Endothelial cell (in vitro differentiated cells): ENCODE measurements at regions not wholly inside any gene's neighbourhood (a gene's known extent, or its start where the extent isn't known, plus 50 kb on each side); places are given as distances from the start of the nearest gene placed in this dataset.

ENCODE experiments used
- DNase-seq: peaks from one replicate; pipeline ENCODE4 v3.0.0; 2021; ENCODE audit warnings: low spot score
- H3K27ac Mint-ChIP-seq: one replicate; pipeline ENCODE4 v1.8.0; 2021; ENCODE audit warnings: mixed read lengths, inconsistent platforms; ENCODE audit not compliant: unreplicated experiment
- H3K27me3 Mint-ChIP-seq: one replicate; pipeline ENCODE4 v1.8.0; 2021; ENCODE audit warnings: mild to moderate bottlenecking, moderate library complexity, mixed read lengths, inconsistent platforms; ENCODE audit not compliant: unreplicated experiment
- H3K36me3 Mint-ChIP-seq: one replicate; pipeline ENCODE4 v1.8.0; 2021; ENCODE audit warnings: mild to moderate bottlenecking, low read depth, mixed read lengths, inconsistent platforms; ENCODE audit not compliant: unreplicated experiment
- H3K4me1 Mint-ChIP-seq: one replicate; pipeline ENCODE4 v1.8.0; 2021; ENCODE audit warnings: mild to moderate bottlenecking, mixed read lengths, inconsistent platforms; ENCODE audit not compliant: unreplicated experiment
- H3K4me3 Mint-ChIP-seq: one replicate; pipeline ENCODE4 v1.8.0; 2021; ENCODE audit warnings: mild to moderate bottlenecking, mixed read lengths, inconsistent platforms; ENCODE audit not compliant: unreplicated experiment
- H3K9me3 Mint-ChIP-seq: one replicate; pipeline ENCODE4 v1.8.0; 2021; ENCODE audit warnings: mixed read lengths, inconsistent platforms; ENCODE audit not compliant: unreplicated experiment
- TF ChIP-seq, protein P1 (sequence below): fragments of 200-600 bp; sonication (generic); IDR thresholded peaks from one replicate; pipeline ENCODE4 v1.5.0; 2021; ENCODE audit warnings: antibody characterized with exemption; ENCODE audit not compliant: unreplicated experiment

DNA sequence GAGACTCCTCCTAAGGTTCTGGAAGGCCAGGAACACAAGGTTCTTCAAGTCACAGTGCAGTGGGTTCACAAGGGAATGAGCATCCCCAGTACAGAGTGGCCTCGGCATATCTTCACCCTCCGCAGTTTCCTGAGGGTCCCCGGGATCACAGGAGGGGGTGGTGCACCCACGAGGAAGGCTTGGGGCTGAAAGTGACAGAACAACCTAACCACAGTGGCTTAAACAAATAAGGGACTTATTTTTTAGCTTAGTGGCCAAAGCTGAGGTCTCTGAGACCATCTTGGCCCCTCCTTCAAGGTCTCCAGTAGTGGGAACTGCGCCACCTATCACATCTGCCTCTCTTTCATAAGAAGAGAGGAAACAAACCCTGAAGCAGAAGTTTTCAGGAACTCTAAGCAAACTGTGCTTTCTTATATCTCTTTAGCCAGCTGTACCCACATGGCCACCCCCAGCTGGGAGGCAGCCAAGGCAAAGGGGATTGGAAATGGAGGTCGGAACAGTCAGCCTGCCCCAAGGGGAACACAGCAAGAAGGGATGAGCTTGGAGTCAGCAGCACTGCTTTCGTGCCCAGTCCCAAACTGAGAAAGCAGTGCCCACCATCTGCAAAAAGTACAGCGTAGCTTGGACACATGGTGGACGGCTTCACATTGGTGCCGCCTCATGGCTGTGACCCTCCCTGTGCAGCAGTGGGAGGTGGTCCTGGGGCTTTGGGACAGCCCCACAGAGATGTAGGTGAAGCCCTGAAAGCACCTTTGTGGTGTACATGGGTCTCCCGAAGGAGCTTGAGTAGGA, 260.0 kb upstream of the ID2 start:
- TF ChIP-seq, protein P1, sequence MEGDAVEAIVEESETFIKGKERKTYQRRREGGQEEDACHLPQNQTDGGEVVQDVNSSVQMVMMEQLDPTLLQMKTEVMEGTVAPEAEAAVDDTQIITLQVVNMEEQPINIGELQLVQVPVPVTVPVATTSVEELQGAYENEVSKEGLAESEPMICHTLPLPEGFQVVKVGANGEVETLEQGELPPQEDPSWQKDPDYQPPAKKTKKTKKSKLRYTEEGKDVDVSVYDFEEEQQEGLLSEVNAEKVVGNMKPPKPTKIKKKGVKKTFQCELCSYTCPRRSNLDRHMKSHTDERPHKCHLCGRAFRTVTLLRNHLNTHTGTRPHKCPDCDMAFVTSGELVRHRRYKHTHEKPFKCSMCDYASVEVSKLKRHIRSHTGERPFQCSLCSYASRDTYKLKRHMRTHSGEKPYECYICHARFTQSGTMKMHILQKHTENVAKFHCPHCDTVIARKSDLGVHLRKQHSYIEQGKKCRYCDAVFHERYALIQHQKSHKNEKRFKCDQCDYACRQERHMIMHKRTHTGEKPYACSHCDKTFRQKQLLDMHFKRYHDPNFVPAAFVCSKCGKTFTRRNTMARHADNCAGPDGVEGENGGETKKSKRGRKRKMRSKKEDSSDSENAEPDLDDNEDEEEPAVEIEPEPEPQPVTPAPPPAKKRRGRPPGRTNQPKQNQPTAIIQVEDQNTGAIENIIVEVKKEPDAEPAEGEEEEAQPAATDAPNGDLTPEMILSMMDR, result no peak
- DNase-seq, result no peak
- no peak overlapping the region for H3K4me3 Mint-ChIP-seq
- no peaks in the 10 kb centered on the region for H3K36me3 Mint-ChIP-seq
- peaks cover 3% of the 10 kb centered on the region for H3K4me1 Mint-ChIP-seq
- no peaks in the 10 kb centered on the region for H3K27me3 Mint-ChIP-seq
- H3K9me3 Mint-ChIP-seq, result no peaks in the 10 kb centered on the region
- H3K27ac Mint-ChIP-seq, result no peak overlapping the region

DNA sequence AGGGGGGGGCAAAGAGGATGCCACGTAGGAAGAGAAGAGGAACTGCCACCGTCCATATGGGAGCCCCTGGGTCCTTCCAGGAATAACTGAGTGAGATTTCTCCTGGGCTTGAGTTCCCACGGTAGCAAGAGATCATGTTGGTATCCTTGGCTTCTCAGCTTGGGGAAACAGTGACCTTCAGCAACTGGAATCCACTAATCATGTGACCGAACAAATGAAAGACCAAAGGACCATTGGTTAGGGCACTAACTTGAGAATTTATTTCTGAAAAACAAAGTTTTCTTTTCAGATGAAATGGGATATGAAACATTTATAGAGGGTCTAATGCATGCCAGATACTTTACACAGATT, 259.4 kb upstream of the ID2 start:
- H3K36me3 Mint-ChIP-seq, result no peaks in the 10 kb centered on the region
- H3K27me3 Mint-ChIP-seq, result no peaks in the 10 kb centered on the region
- TF ChIP-seq, protein P1, result no peak
- peaks cover 5% of the 10 kb centered on the region for H3K4me1 Mint-ChIP-seq
- H3K9me3 Mint-ChIP-seq, result no peaks in the 10 kb centered on the region
- H3K4me3 Mint-ChIP-seq, result no peak overlapping the region
- DNase-seq, result no peak
- H3K27ac Mint-ChIP-seq, result no peak overlapping the region

DNA sequence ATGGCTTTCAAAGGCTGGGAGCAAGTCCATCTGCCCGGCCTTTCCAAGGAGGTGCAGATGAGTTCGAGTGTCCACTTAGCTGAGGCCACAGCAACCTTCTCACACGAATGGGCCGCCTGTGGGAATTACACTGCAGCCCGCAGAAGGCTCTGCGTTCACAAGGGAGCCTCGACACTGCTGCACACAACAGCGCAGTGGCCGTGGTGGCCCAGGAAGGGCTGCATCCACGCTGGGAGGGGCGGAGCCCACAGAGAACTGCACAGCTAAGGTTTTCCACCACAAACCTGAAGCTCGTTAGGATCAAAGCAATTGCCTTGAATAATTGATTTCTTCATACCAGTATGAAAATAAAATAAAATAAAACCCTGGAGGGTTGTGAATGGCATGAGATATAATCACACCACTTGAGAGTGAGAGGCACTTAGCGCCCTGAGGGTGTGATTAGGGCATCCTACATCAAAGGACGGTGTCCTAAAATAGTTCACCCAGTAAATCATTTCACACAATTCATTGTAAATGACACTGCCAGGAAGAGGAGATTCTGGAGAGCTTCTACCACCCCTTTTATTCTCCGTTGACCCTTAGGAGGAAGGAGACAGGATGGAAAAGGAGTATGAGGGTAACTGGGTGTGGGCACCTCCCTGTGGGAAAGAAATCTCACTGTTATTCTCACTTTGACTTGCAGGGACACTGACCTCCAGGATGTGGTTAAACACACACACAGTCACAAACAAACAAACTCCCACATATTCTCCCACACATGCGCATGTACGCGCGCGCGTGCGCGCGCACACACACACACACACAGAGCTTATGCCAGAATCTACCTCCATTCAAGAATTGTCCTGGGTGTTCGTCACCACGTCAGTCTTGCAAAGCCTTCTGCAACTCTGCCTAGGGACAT, 256.6 kb upstream of the ID2 start:
- Mint-ChIP-seq H3K36me3 (peaks cover under 1% of the 10 kb centered on the region), H3K27me3 (no peaks in the 10 kb centered on the region), H3K4me3 (no peak overlapping the region), H3K9me3 (no peaks in the 10 kb centered on the region), H3K27ac (no peak overlapping the region), H3K4me1 (peaks cover 5% of the 10 kb centered on the region)
- no peak for DNase-seq
- TF ChIP-seq, protein P1, result no peak

DNA sequence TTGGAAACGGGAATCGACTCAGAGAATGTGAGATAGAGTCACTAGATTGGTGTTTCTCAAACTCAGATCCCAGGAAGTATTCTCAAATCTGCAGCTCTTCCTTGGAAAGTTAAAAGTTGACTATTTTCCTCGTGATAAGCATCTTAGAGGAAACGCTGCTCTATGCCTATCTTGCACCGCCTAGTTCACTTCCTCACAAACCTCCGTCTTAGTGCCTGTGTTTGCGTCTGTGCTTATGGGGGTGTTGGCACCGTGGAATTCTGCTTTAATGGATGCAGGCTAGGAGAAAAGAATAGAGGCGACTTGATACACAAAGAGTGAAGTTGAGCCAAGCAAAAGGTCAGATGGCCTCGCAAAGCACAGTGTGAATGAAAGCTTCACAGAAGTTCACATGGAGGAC, 255.3 kb upstream of the ID2 start:
- DNase-seq, result no peak
- TF ChIP-seq, protein P1, result no peak
- peaks cover 4% of the 10 kb centered on the region for H3K36me3 Mint-ChIP-seq
- H3K4me3 Mint-ChIP-seq, result no peak overlapping the region
- peaks cover 4% of the 10 kb centered on the region for H3K9me3 Mint-ChIP-seq
- no peaks in the 10 kb centered on the region for H3K27me3 Mint-ChIP-seq
- H3K4me1 Mint-ChIP-seq, result peaks cover 5% of the 10 kb centered on the region
- no peak overlapping the region for H3K27ac Mint-ChIP-seq

DNA sequence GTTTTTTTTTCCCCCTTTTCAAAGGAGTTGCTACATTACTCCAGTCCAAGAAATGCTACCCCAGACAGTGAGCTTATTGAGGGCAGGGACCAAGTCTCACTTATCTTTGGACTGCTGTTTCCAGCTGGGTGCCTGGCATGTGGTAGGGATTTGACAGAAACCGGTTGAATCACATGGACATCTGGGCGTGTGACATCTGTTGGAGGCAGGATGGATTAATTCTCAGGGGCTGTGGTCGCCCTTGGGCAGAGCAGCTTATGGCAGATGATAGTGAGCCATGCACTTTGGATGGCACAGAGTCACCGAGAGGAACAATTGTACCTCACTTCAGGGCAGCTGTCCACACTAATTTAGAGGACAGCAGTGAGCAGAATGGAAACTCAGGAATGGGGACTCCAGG, 254.6 kb upstream of the ID2 start:
- no peaks in the 10 kb centered on the region for H3K27me3 Mint-ChIP-seq
- peaks cover 4% of the 10 kb centered on the region for H3K9me3 Mint-ChIP-seq
- H3K27ac Mint-ChIP-seq, result no peak overlapping the region
- H3K4me1 Mint-ChIP-seq, result peaks cover 5% of the 10 kb centered on the region
- TF ChIP-seq, protein P1, result no peak
- peaks cover 4% of the 10 kb centered on the region for H3K36me3 Mint-ChIP-seq
- H3K4me3 Mint-ChIP-seq, result no peak overlapping the region
- no peak for DNase-seq
